ENCODE measurements at regions not wholly inside any gene's neighbourhood (a gene's known extent, or its start where the extent isn't known, plus 50 kb on each side); places are given as distances from the start of the nearest gene placed in this dataset.

- no peak for TF ChIP-seq EZH2phosphoT487 (IDR thresholded peaks at IDR 0.05; ENCODE audit: insufficient read depth, low read depth)
- TF ChIP-seq EZH2 (IDR thresholded peaks at IDR 0.05; ENCODE audit: insufficient read depth, poor library complexity, severe bottlenecking) = no peak
Observed at GRCh38 chr5:89191374-89191773, 308.4 kb upstream of the MEF2C start.
